ENCODE measurements at regions not wholly inside any gene's neighbourhood (a gene's known extent, or its start where the extent isn't known, plus 50 kb on each side); places are given as distances from the start of the nearest gene placed in this dataset.
"Not testable (repeated sequence)": the region's sequence is repeated elsewhere in the genome, so short reads cannot be mapped to it uniquely, and the experiment has no call there.

DNA sequence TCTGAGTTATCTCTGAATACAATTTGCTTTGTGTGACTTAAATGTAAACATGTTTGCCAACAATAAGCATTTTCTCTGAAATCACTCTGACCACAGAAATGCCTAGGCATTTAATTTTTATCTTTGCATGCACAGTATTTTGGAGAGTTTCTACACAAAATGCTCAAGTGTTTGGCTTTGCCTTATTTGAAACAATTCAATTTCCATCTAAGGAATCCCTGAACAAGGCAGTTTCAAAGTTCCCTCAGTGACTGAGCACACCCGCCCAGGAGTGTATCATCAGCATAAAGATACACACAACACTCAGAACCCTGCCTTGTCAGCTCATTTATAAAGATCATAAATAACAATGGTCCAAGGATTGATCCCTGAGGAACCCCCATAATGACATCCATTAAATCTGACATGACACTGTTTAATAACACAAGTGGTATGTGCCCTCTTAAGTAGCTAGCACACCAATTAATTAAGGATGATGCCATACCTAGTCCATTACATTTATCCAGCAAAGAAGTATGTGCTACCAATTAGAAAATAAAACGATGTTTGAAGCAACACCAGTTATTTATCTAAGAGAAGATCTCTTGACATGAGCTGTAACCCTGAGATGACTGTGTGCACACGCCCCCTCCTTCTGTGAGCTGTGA, 585.8 kb downstream of the ADGRL2 start:
- DNase-seq = no peak

DNA sequence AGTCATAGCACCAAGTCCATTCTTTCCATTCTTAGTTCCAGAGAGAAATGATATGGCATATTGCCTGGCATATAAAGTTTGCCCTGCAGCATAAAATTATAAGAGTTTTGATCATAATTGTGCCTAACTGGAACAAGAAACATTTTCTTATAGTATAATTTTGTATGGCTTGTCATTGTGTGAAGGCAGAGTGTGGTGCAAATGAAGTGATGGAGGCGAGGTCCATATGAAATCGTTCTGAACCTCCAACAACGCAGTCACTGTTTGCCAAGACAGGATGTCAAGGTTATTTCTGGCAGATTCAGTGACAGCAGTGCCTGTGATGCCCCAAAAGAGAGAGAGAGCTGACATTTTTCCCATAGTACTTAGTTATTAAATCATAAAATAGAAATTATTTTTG, 584.0 kb downstream of the ADGRL2 start:
- DNase-seq = no peak

- DNase-seq = no peak
Measured at GRCh38 chr1:82377201-82377884, 576.6 kb downstream of the ADGRL2 start.

DNA sequence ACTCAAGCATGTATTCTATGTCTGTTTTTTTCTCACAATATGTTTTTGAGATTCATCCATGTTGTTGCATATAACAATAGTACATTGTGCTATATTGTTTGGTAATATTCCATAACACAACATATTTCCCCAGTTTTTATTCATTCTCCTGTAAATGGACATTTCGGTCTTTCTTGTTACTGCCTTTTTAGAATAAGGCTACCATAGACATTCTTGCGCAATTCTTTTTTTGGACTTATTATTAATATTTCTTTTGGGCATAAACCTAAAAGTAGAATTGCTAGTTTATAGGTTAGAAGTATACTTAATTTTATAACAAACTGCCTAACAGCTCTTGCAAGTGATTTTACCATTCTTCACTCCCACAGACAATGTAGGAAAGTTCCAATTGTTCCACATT, 573.0 kb downstream of the ADGRL2 start:
- DNase-seq = no peak

DNA sequence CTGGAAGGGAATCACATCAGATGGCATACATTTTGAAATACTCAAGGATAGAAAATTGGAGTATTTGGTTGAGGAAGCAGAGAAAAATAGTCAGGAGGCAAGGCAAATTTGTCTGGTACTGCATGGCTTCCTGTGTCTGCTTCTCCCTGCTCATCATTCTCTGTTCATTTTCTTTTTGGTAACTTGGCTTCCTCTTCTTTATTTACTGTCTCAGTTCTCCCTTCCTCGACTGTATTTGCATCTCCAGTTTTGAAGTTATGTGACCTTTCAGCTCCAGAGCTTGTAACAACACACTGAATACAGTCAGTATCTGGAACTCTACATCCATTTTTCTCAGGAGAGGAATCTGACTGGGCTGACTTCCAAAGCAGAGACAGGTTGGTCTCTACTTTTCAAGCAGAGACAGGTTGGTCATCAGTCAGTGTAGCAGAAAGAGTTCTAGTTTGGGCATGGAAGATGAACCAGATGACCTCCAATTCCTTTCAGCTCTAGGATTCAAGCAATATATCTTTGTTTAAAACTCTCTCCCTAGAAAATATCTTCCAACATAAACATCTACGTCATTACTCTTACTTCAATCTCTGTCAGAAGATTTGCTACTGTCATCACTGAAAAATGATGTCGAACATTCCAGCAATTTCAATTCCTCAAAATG, 571.2 kb downstream of the ADGRL2 start:
- DNase-seq = no peak

GRCh38 chr1:82367456-82367855, 566.7 kb downstream of the ADGRL2 start:
- DNase-seq = no peak

DNA sequence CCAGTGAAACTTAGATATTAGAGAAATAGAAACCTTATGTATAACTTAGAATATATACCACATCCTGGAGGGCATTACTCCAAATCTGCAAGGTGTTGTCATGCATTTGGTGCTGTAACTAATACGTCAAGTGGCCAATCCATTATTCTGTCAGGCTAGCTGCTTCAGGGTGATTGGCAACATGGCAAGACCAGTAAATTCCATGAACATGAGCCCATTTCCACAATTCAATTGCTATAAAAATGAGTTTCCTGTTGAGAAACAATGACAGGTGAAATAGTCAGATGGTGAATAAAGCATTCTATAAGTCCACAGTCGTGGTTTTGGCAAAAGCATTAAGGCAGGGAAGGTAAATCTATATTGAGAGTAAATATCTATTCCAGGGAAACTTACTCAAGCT, 566.0 kb downstream of the ADGRL2 start:
- DNase-seq = no peak

DNA sequence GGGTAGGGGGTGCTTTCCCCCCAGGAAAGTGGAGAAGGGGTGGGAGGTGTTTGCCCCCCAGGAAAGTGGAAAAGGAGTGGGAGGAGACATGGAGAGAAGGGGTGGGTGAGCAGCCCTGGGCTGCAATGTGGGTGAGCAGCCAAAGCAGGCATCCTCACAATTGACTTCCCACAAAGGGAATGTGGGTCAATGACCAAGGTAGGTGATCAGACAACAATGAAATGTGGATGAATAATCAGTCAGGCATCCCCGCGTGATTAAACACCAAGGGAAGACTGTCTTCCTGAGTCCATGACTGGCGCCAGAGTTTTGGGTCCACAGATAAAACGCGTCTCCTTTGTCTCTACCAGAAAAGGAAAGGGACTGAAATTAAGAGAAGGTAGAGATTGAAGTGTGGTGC, 558.8 kb downstream of the ADGRL2 start:
- DNase-seq = not testable (repeated sequence)

DNA sequence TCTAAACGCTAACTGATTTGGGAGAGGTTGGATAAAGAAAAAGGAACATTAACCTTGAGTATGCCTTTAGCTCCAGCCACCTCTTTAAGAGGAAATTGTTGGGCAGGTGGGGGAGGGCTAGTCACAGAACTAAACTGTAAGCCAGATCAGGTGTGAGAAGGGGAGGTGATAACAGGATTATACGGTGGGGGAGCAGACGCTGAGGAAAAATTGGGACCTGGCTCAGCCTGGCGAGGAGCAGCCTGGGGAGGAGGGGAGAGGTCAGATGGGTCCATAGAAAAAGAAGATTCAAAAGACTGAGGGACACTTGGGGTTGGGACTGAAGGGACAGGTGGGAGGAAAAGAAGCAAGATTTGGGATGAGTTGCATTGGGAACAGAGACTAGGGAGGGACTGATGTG, 558.0 kb downstream of the ADGRL2 start:
- not testable (repeated sequence) for DNase-seq

- DNase-seq = not testable (repeated sequence)
Measured at GRCh38 chr1:82354546-82354945, 553.8 kb downstream of the ADGRL2 start.

DNA sequence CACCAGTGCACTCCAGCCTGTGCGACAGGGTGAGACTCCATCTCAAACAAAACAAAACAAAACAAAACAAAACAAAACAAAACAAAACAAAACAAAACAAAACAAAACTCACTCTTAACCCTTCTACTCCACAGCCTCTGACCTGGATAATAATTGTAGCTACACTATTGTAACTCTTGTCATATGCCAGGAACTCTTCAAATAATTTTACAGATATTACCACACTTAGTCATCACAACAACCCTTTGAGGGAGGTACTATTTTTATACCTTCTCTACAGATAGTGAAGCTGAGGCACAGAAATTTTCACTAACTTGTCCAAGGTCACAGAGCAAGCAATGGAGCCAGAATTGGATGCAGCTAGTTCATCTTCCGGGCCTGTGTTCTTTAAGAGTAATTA, 547.8 kb downstream of the ADGRL2 start:
- DNase-seq = no peak

- no peak for DNase-seq
Measured at GRCh38 chr1:82346141-82346540, 545.4 kb downstream of the ADGRL2 start.

GRCh38 chr1:82343381-82343780, 542.6 kb downstream of the ADGRL2 start:
- DNase-seq = no peak

- DNase-seq = no peak
Measured at GRCh38 chr1:82337635-82338034, 536.9 kb downstream of the ADGRL2 start.

DNA sequence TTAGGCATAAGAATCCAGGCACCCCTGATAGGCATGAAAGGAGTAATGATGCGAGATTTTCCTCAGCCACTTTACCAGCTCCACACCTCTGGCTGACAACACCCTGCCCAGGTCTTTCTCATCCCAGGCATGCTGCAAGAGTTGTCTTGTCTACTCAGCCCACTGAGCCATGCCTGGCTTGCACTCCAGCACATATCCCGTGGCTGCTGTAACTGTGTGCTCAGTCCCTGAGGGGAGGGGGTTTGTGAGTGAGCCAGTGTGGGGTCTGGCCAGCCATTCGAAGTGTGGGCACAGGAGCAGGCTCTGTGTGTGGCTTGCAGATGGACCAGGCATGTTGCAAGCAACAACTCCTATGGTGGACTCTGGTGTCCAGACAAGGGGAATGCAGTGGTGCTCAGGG, 529.6 kb downstream of the ADGRL2 start:
- no peak for DNase-seq

GRCh38 chr1:82329226-82329625, 528.5 kb downstream of the ADGRL2 start:
- DNase-seq = no peak

DNA sequence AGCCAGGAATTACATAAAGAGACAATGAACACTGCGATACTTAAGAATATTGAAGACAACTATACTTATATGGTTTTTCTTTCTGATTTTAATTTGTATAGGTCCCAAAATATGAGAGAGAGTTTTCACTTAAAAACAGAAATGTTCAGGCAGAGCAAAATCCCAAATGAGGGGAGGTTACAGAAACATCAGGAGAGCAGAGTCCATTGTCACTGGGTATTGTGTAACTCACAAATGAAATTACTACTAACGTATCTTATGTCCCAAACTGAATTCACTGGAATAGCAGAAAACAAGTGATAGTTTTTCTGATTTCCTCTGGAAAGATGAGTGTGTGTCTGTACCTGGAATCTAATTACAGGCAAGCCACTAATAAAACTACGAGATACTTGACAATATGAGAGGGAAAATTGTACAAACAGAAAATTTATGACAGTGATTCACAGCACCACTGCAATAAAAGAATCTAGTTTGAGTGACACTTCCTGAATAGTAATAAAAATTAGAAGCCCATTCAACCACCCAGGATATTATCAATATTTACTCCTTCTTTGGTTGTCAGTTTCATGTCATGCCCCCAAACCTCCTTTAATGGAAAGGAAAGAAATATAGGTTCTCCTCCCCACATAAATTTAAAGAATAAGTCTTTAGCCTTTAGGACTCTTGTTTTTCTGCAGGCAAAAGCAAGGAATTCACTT, 522.6 kb downstream of the ADGRL2 start:
- no peak for DNase-seq

DNA sequence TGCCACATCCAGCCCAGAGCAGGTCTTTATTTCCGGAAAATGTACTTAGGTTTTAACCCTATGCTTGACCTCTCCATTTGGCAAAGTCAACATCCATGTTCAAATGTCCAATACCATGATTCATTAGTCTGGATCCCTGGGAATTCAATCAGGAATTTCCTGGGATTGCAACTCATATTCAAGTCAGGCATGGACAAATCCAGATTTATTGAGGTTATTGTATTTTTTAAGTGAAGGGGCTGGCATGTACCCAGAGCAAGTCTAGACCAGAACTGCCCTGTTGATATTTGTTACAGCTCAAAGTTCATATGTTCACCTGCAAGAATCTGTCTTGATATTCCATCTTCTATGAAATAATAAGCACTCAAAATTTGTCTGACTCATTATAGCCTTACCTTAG, 521.1 kb downstream of the ADGRL2 start:
- no peak for DNase-seq

DNA sequence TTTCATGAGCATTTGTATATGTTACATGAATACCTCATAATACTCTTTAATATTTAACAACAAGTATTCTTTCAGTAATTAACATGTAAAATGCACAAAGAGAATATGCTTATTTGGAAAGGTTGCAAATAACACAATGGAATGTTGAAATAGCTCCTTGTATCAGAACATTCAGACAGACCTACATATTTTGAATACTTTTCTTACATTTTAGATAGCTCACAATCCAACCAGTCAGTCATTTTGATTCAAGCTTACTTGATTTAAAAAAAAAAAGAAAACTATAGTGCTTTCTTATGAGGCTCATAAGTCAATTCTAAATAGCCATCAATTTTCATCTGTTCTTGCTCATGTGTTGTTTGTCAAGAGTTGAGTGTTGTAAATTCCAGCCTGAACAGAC, 518.8 kb downstream of the ADGRL2 start:
- DNase-seq = no peak

DNA sequence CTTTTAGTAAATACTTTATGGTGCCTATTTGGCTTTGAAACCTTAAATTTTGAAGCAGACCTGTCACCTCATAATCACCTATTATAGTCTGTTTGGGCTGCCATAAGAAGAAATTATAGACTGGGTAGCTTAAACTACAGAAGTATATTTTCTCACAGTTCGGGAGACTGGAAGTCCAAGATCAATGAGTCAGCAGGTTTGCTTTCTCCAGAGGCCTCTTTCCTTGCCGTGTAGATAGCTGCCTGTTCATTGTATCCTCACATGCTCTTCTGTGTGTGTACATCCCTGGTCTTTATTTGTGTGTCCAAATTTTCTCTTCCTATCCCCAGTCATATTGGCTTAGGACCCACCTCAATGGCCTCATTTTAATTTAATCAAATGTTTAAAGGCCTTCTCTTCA, 518.2 kb downstream of the ADGRL2 start:
- no peak for DNase-seq

DNA sequence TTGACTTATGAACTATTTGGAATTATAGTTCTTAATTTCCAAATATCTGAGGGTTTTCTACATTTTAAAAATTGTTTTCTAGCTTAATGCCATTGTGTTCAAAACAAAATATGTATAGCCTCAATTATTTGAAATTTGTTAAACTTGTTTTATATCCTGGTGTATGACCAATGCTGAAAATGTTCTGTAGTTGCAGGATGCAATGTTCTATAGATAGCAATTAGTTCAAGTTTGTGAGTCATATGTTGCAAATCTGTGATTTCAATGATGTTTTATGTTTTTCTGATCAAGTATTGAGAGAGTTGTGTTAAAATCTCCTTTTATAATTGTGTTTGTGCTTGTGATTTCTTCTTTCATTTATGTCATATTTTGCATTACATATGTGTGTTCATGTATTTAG, 517.5 kb downstream of the ADGRL2 start:
- DNase-seq = no peak

DNA sequence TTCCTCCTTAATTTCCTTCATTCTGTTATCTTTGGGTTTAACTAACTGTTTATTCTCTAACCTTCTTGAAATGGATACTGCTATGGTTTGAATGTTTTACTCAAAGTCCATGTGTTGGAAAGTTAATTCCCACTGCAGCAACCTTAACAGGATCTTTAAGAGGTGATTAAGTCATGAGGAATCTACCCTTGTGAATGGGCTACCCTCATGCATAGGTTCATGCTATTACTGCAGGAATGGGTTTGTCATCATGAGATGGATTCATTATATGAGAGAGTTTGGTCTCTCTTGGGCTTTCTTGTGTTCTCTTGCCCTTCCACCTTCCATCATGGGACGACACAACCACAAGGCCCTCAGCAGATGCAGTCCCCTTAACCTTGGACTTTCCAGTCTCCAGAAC, 516.9 kb downstream of the ADGRL2 start:
- no peak for DNase-seq

- DNase-seq = no peak
Measured at GRCh38 chr1:82299656-82300055, 498.9 kb downstream of the ADGRL2 start.

- DNase-seq = no peak
Measured at GRCh38 chr1:82299056-82299455, 498.3 kb downstream of the ADGRL2 start.
